ENCODE measurements at regions not wholly inside any gene's neighbourhood (a gene's known extent, or its start where the extent isn't known, plus 50 kb on each side); places are given as distances from the start of the nearest gene placed in this dataset.

GRCh38 chr5:98570010-98570409 is 203.5 kb upstream of the RGMB start:
- Histone ChIP-seq H3K4me3 (ENCODE audit: low read depth in 1 of 2, low read length in 2 of 2) (no peak overlapping the region), H3K27ac (ENCODE audit: low read length) (no peak overlapping the region), H3K4me1 (ENCODE audit: control insufficient read depth in 1 of 2, insufficient read depth in 2 of 2, low read length in 2 of 2) (peaks cover 0 to 4% of the 10 kb centered on the region in 2 donors), H3K36me3 (ENCODE audit: control insufficient read depth in 1 of 2, insufficient read depth in 2 of 2, low read length in 2 of 2) (no peaks in the 10 kb centered on the region), H3K9me3 (ENCODE audit: control insufficient read depth in 1 of 2, low read length in 2 of 2) (no peaks in the 10 kb centered on the region), H3K27me3 (ENCODE audit: low read depth, low read length) (no peaks in the 10 kb centered on the region)

DNA sequence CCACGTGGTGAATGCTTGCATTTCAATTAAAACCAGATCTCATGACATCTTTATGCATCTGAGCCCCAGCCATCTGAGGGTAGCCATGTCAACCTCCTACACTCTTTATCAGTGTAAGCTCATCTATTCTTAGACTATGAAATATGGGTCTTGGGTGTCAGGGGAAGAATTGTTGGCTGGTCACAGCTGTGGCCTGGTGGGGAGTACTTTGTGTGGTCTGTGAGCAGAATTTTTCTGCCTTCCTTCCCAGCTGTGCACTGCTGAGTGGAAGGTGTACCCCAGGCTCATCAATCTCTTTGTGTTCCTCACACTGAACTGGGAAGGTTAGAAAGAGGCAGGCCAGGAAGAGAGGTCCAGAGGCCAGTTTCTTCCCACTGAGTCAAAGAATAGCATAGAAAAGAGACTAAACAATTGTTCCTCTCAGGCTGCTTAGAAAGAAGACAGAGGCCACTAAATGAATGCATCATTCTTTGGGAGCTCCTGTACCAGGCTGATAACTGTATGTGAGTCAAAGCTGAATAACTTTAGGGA is 202.7 kb upstream of the RGMB start:
- H3K9me3 ChIP-seq (ENCODE audit: control insufficient read depth in 1 of 2, low read length in 2 of 2), result no peaks in the 10 kb centered on the region
- H3K36me3 ChIP-seq (ENCODE audit: control insufficient read depth in 1 of 2, insufficient read depth in 2 of 2, low read length in 2 of 2), result no peaks in the 10 kb centered on the region
- H3K4me1 ChIP-seq (ENCODE audit: control insufficient read depth in 1 of 2, insufficient read depth in 2 of 2, low read length in 2 of 2), result peaks cover 0 to 4% of the 10 kb centered on the region in 2 donors
- no peaks in the 10 kb centered on the region for H3K27me3 ChIP-seq (ENCODE audit: low read depth, low read length)
- no peak overlapping the region for H3K27ac ChIP-seq (ENCODE audit: low read length)
- H3K4me3 ChIP-seq (ENCODE audit: low read depth in 1 of 2, low read length in 2 of 2), result no peak overlapping the region

DNA sequence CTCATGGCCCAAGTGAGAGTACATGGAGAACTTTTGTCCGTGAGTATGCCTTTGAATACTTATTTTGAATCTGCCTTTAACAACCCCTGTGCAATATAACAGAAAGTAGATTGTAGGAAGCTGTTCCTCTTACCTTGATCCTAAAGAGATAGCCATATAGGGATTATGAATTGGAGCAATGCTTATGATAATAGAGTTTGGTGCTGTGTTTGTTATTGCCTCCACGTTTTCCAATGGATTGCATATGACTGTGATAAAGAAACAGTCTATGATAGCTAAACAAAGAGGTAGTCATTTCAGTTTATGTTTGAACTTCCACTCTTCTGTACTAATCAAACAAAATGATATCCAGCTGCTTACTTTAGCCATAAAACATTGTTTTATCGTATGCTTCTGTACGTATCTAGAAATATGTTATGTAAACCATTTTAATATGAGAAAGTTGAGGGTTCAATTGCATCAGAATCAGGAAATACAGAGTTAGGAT is 199.6 kb upstream of the RGMB start:
- no peaks in the 10 kb centered on the region for H3K27me3 ChIP-seq (ENCODE audit: low read depth, low read length)
- no peak overlapping the region for H3K4me3 ChIP-seq (ENCODE audit: low read depth in 1 of 2, low read length in 2 of 2)
- H3K4me1 ChIP-seq (ENCODE audit: control insufficient read depth in 1 of 2, insufficient read depth in 2 of 2, low read length in 2 of 2), result no peaks in the 10 kb centered on the region
- H3K36me3 ChIP-seq (ENCODE audit: control insufficient read depth in 1 of 2, insufficient read depth in 2 of 2, low read length in 2 of 2), result no peaks in the 10 kb centered on the region
- H3K27ac ChIP-seq (ENCODE audit: low read length), result no peak overlapping the region
- no peaks in the 10 kb centered on the region for H3K9me3 ChIP-seq (ENCODE audit: control insufficient read depth in 1 of 2, low read length in 2 of 2)

DNA sequence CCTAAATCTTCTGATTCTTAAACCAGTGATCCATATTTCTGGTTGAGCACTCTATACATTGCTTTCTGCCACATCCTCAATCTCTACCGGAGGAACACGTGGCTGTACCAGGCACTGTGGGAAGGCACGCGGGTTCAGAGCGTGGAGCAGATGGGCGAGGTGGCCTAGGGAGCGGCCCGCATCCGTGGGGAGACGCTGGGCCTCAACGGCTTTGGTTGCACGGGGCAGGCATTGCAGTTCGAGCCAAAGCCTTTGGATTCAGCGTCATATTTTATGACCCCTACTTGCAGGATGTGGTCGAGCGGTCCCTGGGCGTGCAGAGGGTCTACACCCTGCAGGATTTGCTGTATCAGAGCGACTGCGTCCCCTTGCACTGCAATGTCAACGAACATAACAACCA is 197.2 kb upstream of the RGMB start:
- H3K27ac ChIP-seq (ENCODE audit: low read length), result no peak overlapping the region

DNA sequence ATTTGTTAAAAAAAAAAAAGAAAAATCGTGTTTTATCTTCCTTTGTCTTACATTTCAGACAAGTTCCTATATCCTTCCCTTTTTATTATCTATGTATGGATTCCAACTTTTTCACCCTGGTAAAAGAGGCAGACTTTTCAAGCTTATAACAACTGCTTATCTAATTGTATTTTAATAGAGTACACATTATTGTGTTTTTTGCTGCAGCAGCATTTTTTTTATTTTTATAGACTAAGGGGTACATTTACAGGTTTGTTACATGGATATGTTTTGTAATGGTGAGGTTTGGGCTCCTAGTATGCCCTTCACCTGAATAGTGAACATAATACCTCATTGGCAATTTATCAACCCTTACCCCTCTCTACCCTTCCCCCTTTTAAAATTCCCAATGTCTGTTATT is 195.0 kb upstream of the RGMB start:
- no peak overlapping the region for H3K4me3 ChIP-seq (ENCODE audit: low read depth in 1 of 2, low read length in 2 of 2)
- no peaks in the 10 kb centered on the region for H3K9me3 ChIP-seq (ENCODE audit: control insufficient read depth in 1 of 2, low read length in 2 of 2)
- H3K36me3 ChIP-seq (ENCODE audit: control insufficient read depth in 1 of 2, insufficient read depth in 2 of 2, low read length in 2 of 2), result no peaks in the 10 kb centered on the region
- no peak overlapping the region for H3K27ac ChIP-seq (ENCODE audit: low read length)
- no peaks in the 10 kb centered on the region for H3K4me1 ChIP-seq (ENCODE audit: control insufficient read depth in 1 of 2, insufficient read depth in 2 of 2, low read length in 2 of 2)
- no peaks in the 10 kb centered on the region for H3K27me3 ChIP-seq (ENCODE audit: low read depth, low read length)

More for the DNA sequence above, 197.2 kb upstream of the RGMB start:
- Histone ChIP-seq H3K36me3 (ENCODE audit: control insufficient read depth in 1 of 2, insufficient read depth in 2 of 2, low read length in 2 of 2) (no peaks in the 10 kb centered on the region), H3K9me3 (ENCODE audit: control insufficient read depth in 1 of 2, low read length in 2 of 2) (no peaks in the 10 kb centered on the region), H3K4me1 (ENCODE audit: control insufficient read depth in 1 of 2, insufficient read depth in 2 of 2, low read length in 2 of 2) (no peaks in the 10 kb centered on the region), H3K4me3 (ENCODE audit: low read depth in 1 of 2, low read length in 2 of 2) (no peak overlapping the region), H3K27me3 (ENCODE audit: low read depth, low read length) (no peaks in the 10 kb centered on the region)

DNA sequence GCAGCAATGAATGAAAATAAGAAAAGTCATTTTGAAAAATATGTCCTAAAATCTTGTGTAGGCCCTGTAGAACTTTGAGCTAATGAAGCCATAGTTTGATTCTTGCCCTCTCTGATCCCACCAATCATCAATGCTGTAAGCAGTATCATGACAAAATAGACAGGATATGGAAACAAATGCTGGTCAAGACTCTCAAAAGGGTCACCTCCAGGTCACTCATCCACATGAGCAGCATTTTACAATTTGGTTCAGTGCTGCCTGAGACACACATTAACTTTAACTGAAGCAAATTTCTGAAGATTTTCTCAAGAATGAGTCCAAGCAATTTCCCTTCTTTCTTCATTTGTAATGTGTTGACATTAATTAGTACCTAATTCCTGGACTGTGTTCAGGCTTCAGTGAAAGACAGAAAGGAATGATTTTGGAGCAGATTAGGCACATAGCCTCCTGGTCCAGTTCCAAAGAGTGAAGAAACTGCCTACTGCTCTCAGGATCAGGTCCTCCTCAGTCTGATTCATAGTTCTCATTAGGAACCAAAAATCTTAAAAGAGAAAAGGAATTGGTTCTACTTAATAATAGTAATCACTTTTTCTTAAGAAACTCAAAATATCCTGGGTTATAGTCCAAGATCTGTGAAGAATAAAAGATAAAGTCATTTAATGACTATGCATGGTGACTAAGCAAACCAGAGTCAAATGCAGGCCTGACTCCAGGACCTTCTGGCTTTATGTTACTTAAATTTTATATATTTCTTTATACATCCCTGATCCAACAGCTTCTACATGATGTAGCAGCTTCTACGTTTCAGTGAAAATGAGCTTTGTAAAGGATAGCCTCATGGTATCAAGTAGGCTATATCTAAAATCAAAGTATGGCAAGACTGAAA is 192.1 kb upstream of the RGMB start:
- Histone ChIP-seq H3K4me1 (ENCODE audit: control insufficient read depth in 1 of 2, insufficient read depth in 2 of 2, low read length in 2 of 2) (no peaks in the 10 kb centered on the region), H3K4me3 (ENCODE audit: low read depth in 1 of 2, low read length in 2 of 2) (no peak overlapping the region), H3K27ac (ENCODE audit: low read length) (no peak overlapping the region), H3K36me3 (ENCODE audit: control insufficient read depth in 1 of 2, insufficient read depth in 2 of 2, low read length in 2 of 2) (no peaks in the 10 kb centered on the region), H3K27me3 (ENCODE audit: low read depth, low read length) (no peaks in the 10 kb centered on the region), H3K9me3 (ENCODE audit: control insufficient read depth in 1 of 2, low read length in 2 of 2) (no peaks in the 10 kb centered on the region)

DNA sequence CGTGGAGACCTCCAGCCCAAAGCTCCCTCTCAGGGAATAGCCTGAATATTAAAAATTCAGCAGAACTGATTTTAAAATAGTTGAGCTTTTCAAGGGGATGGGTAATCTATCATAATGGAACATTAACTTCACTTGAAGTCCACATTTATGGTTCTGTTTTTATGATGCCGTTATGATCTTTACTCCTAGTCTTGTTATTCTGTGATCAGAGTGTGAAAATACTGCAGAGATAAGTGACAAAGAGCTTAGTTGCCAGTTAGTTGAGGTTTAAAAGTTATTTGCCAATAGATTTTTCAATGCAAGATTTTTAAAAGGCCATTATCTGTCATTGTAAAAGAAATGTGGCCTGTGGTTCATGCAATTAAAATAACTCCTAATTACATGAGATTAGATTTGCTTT is 189.9 kb upstream of the RGMB start:
- H3K4me3 ChIP-seq (ENCODE audit: low read depth in 1 of 2, low read length in 2 of 2), result no peak overlapping the region
- H3K27ac ChIP-seq (ENCODE audit: low read length), result no peak overlapping the region
- H3K36me3 ChIP-seq (ENCODE audit: control insufficient read depth in 1 of 2, insufficient read depth in 2 of 2, low read length in 2 of 2), result no peaks in the 10 kb centered on the region
- H3K9me3 ChIP-seq (ENCODE audit: control insufficient read depth in 1 of 2, low read length in 2 of 2), result no peaks in the 10 kb centered on the region
- H3K4me1 ChIP-seq (ENCODE audit: control insufficient read depth in 1 of 2, insufficient read depth in 2 of 2, low read length in 2 of 2), result peaks cover 0 to 8% of the 10 kb centered on the region in 2 donors
- H3K27me3 ChIP-seq (ENCODE audit: low read depth, low read length), result no peaks in the 10 kb centered on the region

GRCh38 chr5:98585661-98586310 is 187.7 kb upstream of the RGMB start:
- Histone ChIP-seq H3K27me3 (ENCODE audit: low read depth, low read length) (no peaks in the 10 kb centered on the region), H3K4me3 (ENCODE audit: low read depth in 1 of 2, low read length in 2 of 2) (no peak overlapping the region), H3K4me1 (ENCODE audit: control insufficient read depth in 1 of 2, insufficient read depth in 2 of 2, low read length in 2 of 2) (peaks cover 0 to 11% of the 10 kb centered on the region in 2 donors), H3K27ac (ENCODE audit: low read length) (no peak overlapping the region), H3K36me3 (ENCODE audit: control insufficient read depth in 1 of 2, insufficient read depth in 2 of 2, low read length in 2 of 2) (no peaks in the 10 kb centered on the region), H3K9me3 (ENCODE audit: control insufficient read depth in 1 of 2, low read length in 2 of 2) (no peaks in the 10 kb centered on the region)

- H3K36me3 ChIP-seq (ENCODE audit: control insufficient read depth in 1 of 2, insufficient read depth in 2 of 2, low read length in 2 of 2), result no peaks in the 10 kb centered on the region
- H3K27me3 ChIP-seq (ENCODE audit: low read depth, low read length), result no peaks in the 10 kb centered on the region
- H3K9me3 ChIP-seq (ENCODE audit: control insufficient read depth in 1 of 2, low read length in 2 of 2), result no peaks in the 10 kb centered on the region
- H3K27ac ChIP-seq (ENCODE audit: low read length), result no peak overlapping the region
- H3K4me1 ChIP-seq (ENCODE audit: control insufficient read depth in 1 of 2, insufficient read depth in 2 of 2, low read length in 2 of 2), result peaks cover 0 to 11% of the 10 kb centered on the region in 2 donors
- H3K4me3 ChIP-seq (ENCODE audit: low read depth in 1 of 2, low read length in 2 of 2), result no peak overlapping the region
These were observed 186.9 kb upstream of the RGMB start for GRCh38 chr5:98586581-98586980.

DNA sequence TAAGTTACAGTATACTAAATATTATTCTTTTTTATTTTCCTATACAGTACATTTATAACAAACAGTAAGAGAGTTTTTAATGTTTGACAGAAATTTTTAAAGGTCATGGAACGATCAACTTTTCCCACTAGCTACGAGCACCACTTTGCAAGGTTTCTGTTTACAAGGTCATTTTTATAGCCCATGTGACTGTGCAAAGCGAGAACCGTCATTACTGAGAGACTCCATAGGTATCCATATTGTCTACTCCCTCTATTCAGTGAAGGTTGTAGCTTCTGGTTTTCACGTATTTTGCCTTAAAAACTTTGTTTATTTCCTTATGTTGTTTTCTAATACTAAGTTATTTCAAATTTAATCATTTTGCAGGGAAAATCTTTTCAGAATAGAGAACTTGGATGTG is 186.3 kb upstream of the RGMB start:
- H3K27me3 ChIP-seq (ENCODE audit: low read depth, low read length), result no peaks in the 10 kb centered on the region
- no peak overlapping the region for H3K4me3 ChIP-seq (ENCODE audit: low read depth in 1 of 2, low read length in 2 of 2)
- H3K27ac ChIP-seq (ENCODE audit: low read length), result no peak overlapping the region
- no peaks in the 10 kb centered on the region for H3K36me3 ChIP-seq (ENCODE audit: control insufficient read depth in 1 of 2, insufficient read depth in 2 of 2, low read length in 2 of 2)
- H3K4me1 ChIP-seq (ENCODE audit: control insufficient read depth in 1 of 2, insufficient read depth in 2 of 2, low read length in 2 of 2), result peaks cover 0 to 11% of the 10 kb centered on the region in 2 donors
- H3K9me3 ChIP-seq (ENCODE audit: control insufficient read depth in 1 of 2, low read length in 2 of 2), result no peaks in the 10 kb centered on the region

GRCh38 chr5:98588215-98588614 is 185.2 kb upstream of the RGMB start:
- H3K4me1 ChIP-seq (ENCODE audit: control insufficient read depth in 1 of 2, insufficient read depth in 2 of 2, low read length in 2 of 2), result peaks cover 0 to 11% of the 10 kb centered on the region in 2 donors
- no peaks in the 10 kb centered on the region for H3K36me3 ChIP-seq (ENCODE audit: control insufficient read depth in 1 of 2, insufficient read depth in 2 of 2, low read length in 2 of 2)
- H3K27ac ChIP-seq (ENCODE audit: low read length), result no peak overlapping the region
- H3K9me3 ChIP-seq (ENCODE audit: control insufficient read depth in 1 of 2, low read length in 2 of 2), result no peaks in the 10 kb centered on the region
- H3K4me3 ChIP-seq (ENCODE audit: low read depth in 1 of 2, low read length in 2 of 2), result no peak overlapping the region
- no peaks in the 10 kb centered on the region for H3K27me3 ChIP-seq (ENCODE audit: low read depth, low read length)
